ENCODE measurements at regions not wholly inside any gene's neighbourhood (a gene's known extent, or its start where the extent isn't known, plus 50 kb on each side); places are given as distances from the start of the nearest gene placed in this dataset.

GRCh38 chrX:66988331-66988730, 349.5 kb upstream of the EDA2R start:
- no peak for TF ChIP-seq MYC (IDR thresholded peaks at IDR 0.05; ENCODE audit: low read depth, low read length)
- TF ChIP-seq JUN (IDR thresholded peaks at IDR 0.05; ENCODE audit: borderline replicate concordance, insufficient read depth, insufficient read length, low read depth): no peak
- TF ChIP-seq EZH2 (IDR thresholded peaks at IDR 0.05; ENCODE audit: borderline replicate concordance, low read depth, low read length, severe bottlenecking): no peak
- no peak for TF ChIP-seq CTCF (IDR thresholded peaks at IDR 0.05; ENCODE audit: extremely low read depth in 1 of 2, insufficient read depth in 1 of 2, low read depth in 1 of 2, low read length in 2 of 2)
- no peak for TF ChIP-seq MAX (IDR thresholded peaks at IDR 0.05; ENCODE audit: insufficient read depth, insufficient read length)
- no peak for TF ChIP-seq POLR2AphosphoS5 (IDR thresholded peaks at IDR 0.05; ENCODE audit: insufficient read depth, low read depth, low read length)
- TF ChIP-seq FOS (IDR thresholded peaks at IDR 0.05; ENCODE audit: borderline replicate concordance, insufficient read depth, low read length): no peak
- TF ChIP-seq GATA2 (IDR thresholded peaks at IDR 0.05; ENCODE audit: insufficient read depth, insufficient read length, low read depth, low read length): no peak
- TF ChIP-seq POLR2A (IDR thresholded peaks at IDR 0.05; ENCODE audit: low read depth, low read length): no peak
- no peaks in the 10 kb centered on the region for H4K20me1 ChIP-seq (replicated peaks; ENCODE audit: control insufficient read depth, extremely low read depth, insufficient read depth, low read length)
- no peak overlapping the region for H3K4me2 ChIP-seq (ENCODE audit: insufficient read depth, low read length)
- CTCF ChIA-PET: no interaction called here
- FAIRE-seq: no peak
- no peak overlapping the region for H2AFZ ChIP-seq (ENCODE audit: low read depth, low read length)
- no peaks in the 10 kb centered on the region for H3K9me1 ChIP-seq (replicated peaks; ENCODE audit: control insufficient read depth, extremely low read depth, insufficient read depth, low read length)
- no peaks in the 10 kb centered on the region for H3K36me3 ChIP-seq (ENCODE audit: control insufficient read depth in 2 of 2, extremely low read depth in 1 of 2, insufficient read depth in 2 of 2, low read length in 2 of 2)
- no peak overlapping the region for H3K4me3 ChIP-seq (replicated peaks in 1 of 3; ENCODE audit: insufficient read depth in 1 of 3, low read depth in 1 of 3, low read length in 3 of 3)
- H3K4me1 ChIP-seq (ENCODE audit: control insufficient read depth, extremely low read depth, insufficient read depth, low read length): no peaks in the 10 kb centered on the region
- BruUV-seq (replicated peaks): no TSS peak
- H3K27me3 ChIP-seq (ENCODE audit: control insufficient read depth in 2 of 2, insufficient read depth in 2 of 2, low read length in 2 of 2): no peaks in the 10 kb centered on the region
- DNase-seq (ENCODE audit: low read depth, low spot score): no peak
- dilution Hi-C loops (cut with MboI; ENCODE audit: extremely low pct_ligation_motif_present, low sequenced_read_pairs): no loop called here
- no peaks in the 10 kb centered on the region for H3K9me3 ChIP-seq (replicated peaks; ENCODE audit: control insufficient read depth, insufficient read depth, low read length)
- H3K9ac ChIP-seq (replicated peaks; ENCODE audit: extremely low read depth, insufficient read depth, low read length): no peak overlapping the region
- no peaks in the 10 kb centered on the region for H3K79me2 ChIP-seq (ENCODE audit: control insufficient read depth, insufficient read depth, low read length)
- no peak overlapping the region for H3K27ac ChIP-seq (ENCODE audit: insufficient read depth, low read depth, low read length)
- POLR2A ChIA-PET: no interaction called here
- intact Hi-C loops (cut with micrococcal nuclease): no loop called here
